ENCODE measurements at regions not wholly inside any gene's neighbourhood (a gene's known extent, or its start where the extent isn't known, plus 50 kb on each side); places are given as distances from the start of the nearest gene placed in this dataset.

DNA sequence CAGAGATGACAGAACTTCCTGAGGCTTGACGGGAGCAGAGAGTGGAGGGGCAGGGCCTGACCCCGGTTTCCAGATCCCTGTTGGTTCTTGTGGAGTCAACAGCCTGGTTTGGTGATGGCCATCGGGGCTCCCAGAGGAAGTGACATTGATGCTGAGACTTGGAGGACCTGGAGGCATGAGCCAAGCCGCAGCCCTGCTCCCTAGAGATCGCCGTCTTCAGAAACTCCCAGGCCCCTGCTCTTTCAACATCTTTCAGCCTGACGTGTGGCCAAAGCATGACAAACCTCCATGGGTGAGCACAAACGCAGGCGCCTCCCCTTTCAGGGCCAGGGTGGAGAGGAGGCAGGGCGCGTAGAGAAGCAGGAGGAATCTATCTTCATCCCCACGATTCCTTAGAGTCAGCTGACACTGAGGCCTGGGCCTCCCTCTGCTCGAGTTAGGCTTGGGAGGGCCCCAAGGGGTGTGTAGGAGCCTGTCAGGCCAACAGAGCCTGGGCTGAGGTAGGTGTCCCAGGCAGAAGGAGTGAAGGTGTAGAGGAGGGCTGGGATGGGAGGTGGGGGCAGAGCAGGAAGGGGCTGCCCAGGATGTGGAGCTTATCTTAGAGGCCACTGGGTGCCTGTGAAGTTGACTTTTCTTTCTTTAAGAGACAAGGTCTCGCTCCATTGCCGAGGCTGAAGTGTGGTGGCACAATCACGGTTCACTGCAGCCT, 56.1 kb upstream of the MED9 start:
- TF ChIP-seq, protein P1, sequence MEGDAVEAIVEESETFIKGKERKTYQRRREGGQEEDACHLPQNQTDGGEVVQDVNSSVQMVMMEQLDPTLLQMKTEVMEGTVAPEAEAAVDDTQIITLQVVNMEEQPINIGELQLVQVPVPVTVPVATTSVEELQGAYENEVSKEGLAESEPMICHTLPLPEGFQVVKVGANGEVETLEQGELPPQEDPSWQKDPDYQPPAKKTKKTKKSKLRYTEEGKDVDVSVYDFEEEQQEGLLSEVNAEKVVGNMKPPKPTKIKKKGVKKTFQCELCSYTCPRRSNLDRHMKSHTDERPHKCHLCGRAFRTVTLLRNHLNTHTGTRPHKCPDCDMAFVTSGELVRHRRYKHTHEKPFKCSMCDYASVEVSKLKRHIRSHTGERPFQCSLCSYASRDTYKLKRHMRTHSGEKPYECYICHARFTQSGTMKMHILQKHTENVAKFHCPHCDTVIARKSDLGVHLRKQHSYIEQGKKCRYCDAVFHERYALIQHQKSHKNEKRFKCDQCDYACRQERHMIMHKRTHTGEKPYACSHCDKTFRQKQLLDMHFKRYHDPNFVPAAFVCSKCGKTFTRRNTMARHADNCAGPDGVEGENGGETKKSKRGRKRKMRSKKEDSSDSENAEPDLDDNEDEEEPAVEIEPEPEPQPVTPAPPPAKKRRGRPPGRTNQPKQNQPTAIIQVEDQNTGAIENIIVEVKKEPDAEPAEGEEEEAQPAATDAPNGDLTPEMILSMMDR (IDR thresholded peaks at IDR 0.05 in 4 of 5, conservative IDR thresholded peaks at IDR 0.05 in 1 of 5): no peak
- TF ChIP-seq POLR2A (IDR thresholded peaks at IDR 0.05): no peak
